Upper lobe of right lung (tissue), 1 donor: ENCODE measurements at regions not wholly inside any gene's neighbourhood (a gene's known extent, or its start where the extent isn't known, plus 50 kb on each side); places are given as distances from the start of the nearest gene placed in this dataset.

ENCODE experiments used
- ATAC-seq: fragments of 200-7000 bp; cut with Tn5 transposase; one replicate; pipeline ENCODE4 v1.9.1; 2020; ENCODE audit warnings: mild to moderate bottlenecking, moderate library complexity
- DNase-seq: peaks from one replicate; pipeline ENCODE4 v3.0.0-alpha.2; 2020
- H3K27ac ChIP-seq: fragments of 200-600 bp; one replicate; pipeline ENCODE4 v1.8.0; 2022
- H3K27me3 ChIP-seq: fragments of 200-600 bp; one replicate; pipeline ENCODE4 v1.8.0; 2022; ENCODE audit warnings: mild to moderate bottlenecking
- H3K36me3 ChIP-seq: fragments of 200-600 bp; one replicate; pipeline ENCODE4 v1.8.0; 2022
- H3K4me1 ChIP-seq: fragments of 200-600 bp; one replicate; pipeline ENCODE4 v1.8.0; 2022
- H3K4me3 ChIP-seq: fragments of 200-600 bp; one replicate; pipeline ENCODE4 v1.8.0; 2022; ENCODE audit warnings: mild to moderate bottlenecking
- H3K9me3 ChIP-seq: fragments of 200-600 bp; one replicate; pipeline ENCODE4 v1.8.0; 2022
- intact Hi-C: fragments of 100-400 bp; cut with DNase I; formaldehyde crosslinking; loops from one replicate; pipeline ENCODE4 v1.11.0; 2022
- TF ChIP-seq, protein P1 (sequence below): fragments of 200-600 bp; IDR thresholded peaks from one replicate; pipeline ENCODE4 v1.8.0; 2022; ENCODE audit warnings: antibody characterized with exemption
- donor health status: DM: no; HTN: yes; CAD: no; lungs with severe emphysema.

DNA sequence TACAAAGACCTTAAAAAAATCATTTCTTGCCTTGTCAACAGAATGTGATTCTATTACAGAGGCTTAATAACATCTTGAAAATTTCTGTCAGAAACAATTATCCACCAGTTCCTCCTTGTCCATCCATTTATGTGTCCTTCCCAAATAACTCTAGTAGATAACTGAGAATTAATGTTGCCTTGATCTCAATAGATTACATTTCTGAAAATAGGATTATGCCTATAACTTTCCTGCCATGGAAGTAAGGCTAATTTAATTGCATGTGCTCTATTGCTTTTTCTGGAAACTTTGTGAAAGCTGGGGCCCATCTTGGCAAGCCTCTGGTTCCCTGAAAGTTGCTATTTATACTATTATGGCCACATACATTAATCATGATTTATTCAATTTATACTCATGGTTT is 76.2 kb upstream of the UNC5C start:
- no peaks in the 10 kb centered on the region for H3K27me3 ChIP-seq
- TF ChIP-seq, protein P1, sequence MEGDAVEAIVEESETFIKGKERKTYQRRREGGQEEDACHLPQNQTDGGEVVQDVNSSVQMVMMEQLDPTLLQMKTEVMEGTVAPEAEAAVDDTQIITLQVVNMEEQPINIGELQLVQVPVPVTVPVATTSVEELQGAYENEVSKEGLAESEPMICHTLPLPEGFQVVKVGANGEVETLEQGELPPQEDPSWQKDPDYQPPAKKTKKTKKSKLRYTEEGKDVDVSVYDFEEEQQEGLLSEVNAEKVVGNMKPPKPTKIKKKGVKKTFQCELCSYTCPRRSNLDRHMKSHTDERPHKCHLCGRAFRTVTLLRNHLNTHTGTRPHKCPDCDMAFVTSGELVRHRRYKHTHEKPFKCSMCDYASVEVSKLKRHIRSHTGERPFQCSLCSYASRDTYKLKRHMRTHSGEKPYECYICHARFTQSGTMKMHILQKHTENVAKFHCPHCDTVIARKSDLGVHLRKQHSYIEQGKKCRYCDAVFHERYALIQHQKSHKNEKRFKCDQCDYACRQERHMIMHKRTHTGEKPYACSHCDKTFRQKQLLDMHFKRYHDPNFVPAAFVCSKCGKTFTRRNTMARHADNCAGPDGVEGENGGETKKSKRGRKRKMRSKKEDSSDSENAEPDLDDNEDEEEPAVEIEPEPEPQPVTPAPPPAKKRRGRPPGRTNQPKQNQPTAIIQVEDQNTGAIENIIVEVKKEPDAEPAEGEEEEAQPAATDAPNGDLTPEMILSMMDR, result no peak
- H3K4me3 ChIP-seq, result no peak overlapping the region
- DNase-seq (no peak), ATAC-seq (no peak)
- no peak overlapping the region for H3K27ac ChIP-seq
- H3K36me3 ChIP-seq, result no peaks in the 10 kb centered on the region
- no peaks in the 10 kb centered on the region for H3K4me1 ChIP-seq
- no peaks in the 10 kb centered on the region for H3K9me3 ChIP-seq
- intact Hi-C loops, result no loop called here

DNA sequence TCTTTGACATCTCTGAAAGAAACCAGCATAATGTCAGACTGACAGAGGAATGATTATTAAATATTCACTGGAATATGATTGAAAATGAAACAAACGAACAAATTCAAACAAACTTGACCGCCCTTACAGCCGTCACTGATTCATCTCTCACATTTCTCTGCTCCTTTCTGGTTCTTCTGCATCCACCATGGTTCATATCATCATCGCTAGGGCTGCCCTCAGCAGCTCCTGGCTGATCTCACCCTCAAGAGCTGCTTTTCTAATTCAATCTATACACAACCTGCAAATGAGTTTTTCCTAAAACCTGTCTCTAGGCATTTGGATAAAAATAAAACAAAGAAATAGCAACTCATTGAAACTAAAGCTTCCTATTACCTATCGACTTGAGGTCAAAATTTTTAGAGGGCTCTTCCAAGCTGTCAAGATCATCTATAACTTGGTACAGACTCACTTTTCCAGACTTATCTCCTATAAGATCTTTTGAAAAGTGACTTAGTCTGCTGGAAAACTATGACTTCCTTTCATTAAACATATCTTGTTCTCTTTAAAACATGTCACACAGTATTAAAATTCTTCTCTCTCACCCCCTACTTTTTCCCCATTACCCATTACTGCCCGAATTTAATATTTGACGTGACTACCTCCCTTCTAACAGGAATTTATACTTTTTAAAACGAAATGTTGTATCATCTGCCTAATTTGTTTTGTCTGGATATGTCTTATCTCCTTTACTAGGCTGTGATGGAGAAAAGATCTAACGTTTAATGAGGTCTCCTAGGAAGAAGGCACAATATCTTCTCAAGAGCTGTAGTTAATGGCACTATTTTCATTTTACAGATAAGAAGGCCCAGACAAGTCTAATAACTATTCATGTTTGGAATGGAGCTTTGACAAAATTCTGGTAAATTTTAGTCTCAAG is 71.0 kb upstream of the UNC5C start:
- H3K27me3 ChIP-seq, result no peaks in the 10 kb centered on the region
- ATAC-seq (no peak), DNase-seq (no peak)
- no peaks in the 10 kb centered on the region for H3K36me3 ChIP-seq
- no peak overlapping the region for H3K27ac ChIP-seq
- no peaks in the 10 kb centered on the region for H3K9me3 ChIP-seq
- no peak overlapping the region for H3K4me3 ChIP-seq
- H3K4me1 ChIP-seq, result no peaks in the 10 kb centered on the region
- TF ChIP-seq, protein P1, result no peak
- intact Hi-C loops, result no loop called here

DNA sequence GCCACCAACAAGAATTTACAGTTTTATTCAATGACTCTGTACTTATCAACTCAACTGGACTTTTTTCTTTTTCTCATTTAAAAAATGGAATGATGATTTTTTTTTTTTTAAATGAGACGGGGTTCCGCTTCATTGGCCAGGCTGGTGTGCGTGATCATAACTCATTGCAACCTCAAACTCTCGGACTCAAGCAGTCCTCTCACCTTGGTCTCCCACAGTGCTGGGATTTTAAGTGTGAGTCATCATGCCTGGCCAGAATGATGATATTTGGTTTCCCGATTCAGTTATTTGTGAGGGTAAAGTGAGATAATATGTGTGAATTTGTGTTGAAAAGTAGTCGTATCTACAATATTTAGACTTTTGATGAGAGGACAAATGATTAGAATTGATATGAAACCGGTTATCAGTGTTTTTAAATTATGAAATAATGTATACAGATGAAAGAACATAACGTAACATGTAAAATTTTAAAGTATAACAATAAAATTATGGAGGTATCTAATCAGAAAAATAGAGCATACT is 66.0 kb upstream of the UNC5C start:
- TF ChIP-seq, protein P1, result no peak
- intact Hi-C loops, result no loop called here
- H3K27me3 ChIP-seq, result no peaks in the 10 kb centered on the region

DNA sequence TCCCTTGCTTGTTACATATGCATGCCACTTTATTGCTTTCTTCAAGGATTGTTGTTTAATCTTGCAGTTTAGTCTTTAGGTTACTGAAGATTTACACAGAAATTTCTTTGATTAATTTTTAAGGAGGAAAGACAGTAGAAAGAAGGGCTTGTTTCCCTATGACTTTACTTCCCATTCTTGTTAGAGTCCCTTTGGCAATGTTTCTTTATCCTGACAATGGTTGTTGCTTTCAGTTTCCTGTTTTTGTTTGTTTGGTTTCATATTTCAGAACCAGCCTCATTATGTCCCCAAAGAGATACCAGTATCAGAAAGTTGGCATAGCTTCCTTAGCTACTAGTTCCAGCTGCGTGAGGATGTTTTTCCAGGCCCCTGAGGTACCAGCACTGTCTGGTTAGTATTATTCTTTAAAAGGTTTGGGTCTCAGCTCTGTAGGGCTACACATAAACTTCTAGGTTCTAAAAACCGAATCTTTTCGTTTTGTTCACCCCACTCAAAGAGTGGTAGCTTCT is 61.3 kb upstream of the UNC5C start:
- no peaks in the 10 kb centered on the region for H3K27me3 ChIP-seq
- no peaks in the 10 kb centered on the region for H3K4me1 ChIP-seq
- no peaks in the 10 kb centered on the region for H3K9me3 ChIP-seq
- ATAC-seq (no peak), DNase-seq (no peak)
- no peaks in the 10 kb centered on the region for H3K36me3 ChIP-seq
- intact Hi-C loops, result no loop called here
- H3K27ac ChIP-seq, result no peak overlapping the region
- TF ChIP-seq, protein P1, result no peak
- H3K4me3 ChIP-seq, result no peak overlapping the region

More for the DNA sequence above, 66.0 kb upstream of the UNC5C start:
- no peak for ATAC-seq
- Histone ChIP-seq H3K27ac (no peak overlapping the region), H3K4me3 (no peak overlapping the region), H3K36me3 (no peaks in the 10 kb centered on the region), H3K9me3 (no peaks in the 10 kb centered on the region), H3K4me1 (no peaks in the 10 kb centered on the region)
- DNase-seq, result no peak

DNA sequence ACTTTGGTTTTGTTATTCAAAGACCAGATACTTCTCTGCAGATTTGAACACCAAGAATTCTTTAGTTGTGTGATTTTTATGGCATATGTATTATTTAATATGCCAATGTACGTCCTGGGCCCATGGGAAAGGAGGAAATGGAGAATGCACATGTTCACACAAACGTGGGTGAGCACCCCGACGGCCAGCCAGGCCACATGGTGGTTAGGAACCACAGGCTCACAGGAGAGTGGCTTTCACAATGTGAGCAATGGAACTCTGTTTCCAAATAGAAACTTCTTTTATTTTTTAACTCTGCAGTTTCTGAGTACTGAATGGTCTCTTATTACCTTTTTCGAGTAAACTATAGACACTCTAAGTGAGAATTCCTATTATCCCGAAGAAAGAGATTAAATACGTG is 58.0 kb upstream of the UNC5C start:
- no peaks in the 10 kb centered on the region for H3K9me3 ChIP-seq
- peak; percentile 71 for ATAC-seq
- no peak overlapping the region for H3K4me3 ChIP-seq
- no peaks in the 10 kb centered on the region for H3K36me3 ChIP-seq
- TF ChIP-seq, protein P1, result no peak
- peak; percentile 67 for DNase-seq
- H3K4me1 ChIP-seq, result no peaks in the 10 kb centered on the region
- intact Hi-C loops, result no loop called here
- no peaks in the 10 kb centered on the region for H3K27me3 ChIP-seq
- no peak overlapping the region for H3K27ac ChIP-seq
